ENCODE measurements at regions not wholly inside any gene's neighbourhood (a gene's known extent, or its start where the extent isn't known, plus 50 kb on each side); places are given as distances from the start of the nearest gene placed in this dataset.

GRCh38 chr13:85729296-85729695, 69.9 kb downstream of the SLITRK6 start:
- peak in 2 of 3 donors; percentile 24 to 31 for DNase-seq
- no peaks in the 10 kb centered on the region for H3K27me3 ChIP-seq (ENCODE audit: control insufficient read depth in 3 of 3, insufficient read depth in 3 of 3, low read length in 2 of 3)
- H3K9ac ChIP-seq (ENCODE audit: insufficient read depth in 1 of 2, low read length in 2 of 2), result no peak overlapping the region
- H3K27ac ChIP-seq (ENCODE audit: low read depth in 1 of 2, low read length in 1 of 2), result no peak overlapping the region
- H3K9me3 ChIP-seq (ENCODE audit: control insufficient read depth in 4 of 4, insufficient read depth in 3 of 4, low read length in 3 of 4), result no peaks in the 10 kb centered on the region
- H3K4me3 ChIP-seq, result no peak overlapping the region
- TF ChIP-seq, protein P1, sequence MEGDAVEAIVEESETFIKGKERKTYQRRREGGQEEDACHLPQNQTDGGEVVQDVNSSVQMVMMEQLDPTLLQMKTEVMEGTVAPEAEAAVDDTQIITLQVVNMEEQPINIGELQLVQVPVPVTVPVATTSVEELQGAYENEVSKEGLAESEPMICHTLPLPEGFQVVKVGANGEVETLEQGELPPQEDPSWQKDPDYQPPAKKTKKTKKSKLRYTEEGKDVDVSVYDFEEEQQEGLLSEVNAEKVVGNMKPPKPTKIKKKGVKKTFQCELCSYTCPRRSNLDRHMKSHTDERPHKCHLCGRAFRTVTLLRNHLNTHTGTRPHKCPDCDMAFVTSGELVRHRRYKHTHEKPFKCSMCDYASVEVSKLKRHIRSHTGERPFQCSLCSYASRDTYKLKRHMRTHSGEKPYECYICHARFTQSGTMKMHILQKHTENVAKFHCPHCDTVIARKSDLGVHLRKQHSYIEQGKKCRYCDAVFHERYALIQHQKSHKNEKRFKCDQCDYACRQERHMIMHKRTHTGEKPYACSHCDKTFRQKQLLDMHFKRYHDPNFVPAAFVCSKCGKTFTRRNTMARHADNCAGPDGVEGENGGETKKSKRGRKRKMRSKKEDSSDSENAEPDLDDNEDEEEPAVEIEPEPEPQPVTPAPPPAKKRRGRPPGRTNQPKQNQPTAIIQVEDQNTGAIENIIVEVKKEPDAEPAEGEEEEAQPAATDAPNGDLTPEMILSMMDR (IDR thresholded peaks at IDR 0.05; ENCODE audit: control extremely low read depth, extremely low read depth), result no peak
- H3K4me1 ChIP-seq (ENCODE audit: control insufficient read depth in 5 of 5, insufficient read depth in 5 of 5, low read length in 5 of 5), result peaks cover 0 to 14% (median 3%) of the 10 kb centered on the region in 5 donors
- no peaks in the 10 kb centered on the region for H3K36me3 ChIP-seq (ENCODE audit: control insufficient read depth in 4 of 4, insufficient read depth in 4 of 4, low read length in 4 of 4)
- no peak for ATAC-seq (ENCODE audit: insufficient read depth, low FRiP score)

GRCh38 chr13:85728811-85729210, 70.4 kb downstream of the SLITRK6 start:
- no peak for ATAC-seq (ENCODE audit: insufficient read depth, low FRiP score)

DNA sequence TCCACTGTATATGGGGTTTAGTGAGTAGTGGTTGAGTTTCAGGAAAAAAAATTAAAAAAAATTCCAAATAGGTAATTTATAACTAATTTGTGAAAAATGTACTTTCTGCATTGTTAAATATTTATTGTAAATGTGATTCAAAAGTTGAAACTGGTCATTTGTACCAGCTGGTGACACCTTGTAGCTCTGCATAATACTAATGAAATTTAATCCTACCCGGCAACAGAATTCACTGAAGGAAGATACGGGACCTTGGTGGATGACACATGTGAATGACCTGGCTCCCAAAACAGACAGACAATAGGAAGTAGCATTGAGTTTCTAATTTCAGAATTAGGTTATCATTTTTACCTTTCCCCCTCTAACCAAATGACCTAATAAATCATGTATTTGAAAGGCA, 73.8 kb downstream of the SLITRK6 start:
- DNase-seq (no peak), ATAC-seq (ENCODE audit: insufficient read depth, low FRiP score) (no peak)
- Histone ChIP-seq H3K9ac (ENCODE audit: insufficient read depth in 1 of 2, low read length in 2 of 2) (no peak overlapping the region), H3K4me3 (no peak overlapping the region), H3K27me3 (ENCODE audit: control insufficient read depth in 3 of 3, insufficient read depth in 3 of 3, low read length in 2 of 3) (no peaks in the 10 kb centered on the region), H3K9me3 (ENCODE audit: control insufficient read depth in 4 of 4, insufficient read depth in 3 of 4, low read length in 3 of 4) (no peaks in the 10 kb centered on the region), H3K36me3 (ENCODE audit: control insufficient read depth in 4 of 4, insufficient read depth in 4 of 4, low read length in 4 of 4) (no peaks in the 10 kb centered on the region), H3K27ac (ENCODE audit: low read depth in 1 of 2, low read length in 1 of 2) (no peak overlapping the region), H3K4me1 (ENCODE audit: control insufficient read depth in 5 of 5, insufficient read depth in 5 of 5, low read length in 5 of 5) (peaks cover 0 to 24% (median 3%) of the 10 kb centered on the region in 5 donors)
- 87 to 92% methylated on average over 2 of the region's 2 CpGs for WGBS, 2 donors
- TF ChIP-seq, protein P1 (IDR thresholded peaks at IDR 0.05; ENCODE audit: control extremely low read depth, extremely low read depth), result no peak

More at GRCh38 chr13:85728811-85729210, 70.4 kb downstream of the SLITRK6 start:
- Histone ChIP-seq H3K9ac (ENCODE audit: insufficient read depth in 1 of 2, low read length in 2 of 2) (no peak overlapping the region), H3K27me3 (ENCODE audit: control insufficient read depth in 3 of 3, insufficient read depth in 3 of 3, low read length in 2 of 3) (no peaks in the 10 kb centered on the region), H3K9me3 (ENCODE audit: control insufficient read depth in 4 of 4, insufficient read depth in 3 of 4, low read length in 3 of 4) (no peaks in the 10 kb centered on the region), H3K4me1 (ENCODE audit: control insufficient read depth in 5 of 5, insufficient read depth in 5 of 5, low read length in 5 of 5) (peaks cover 0 to 15% (median 3%) of the 10 kb centered on the region in 5 donors), H3K27ac (ENCODE audit: low read depth in 1 of 2, low read length in 1 of 2) (no peak overlapping the region), H3K4me3 (no peak overlapping the region), H3K36me3 (ENCODE audit: control insufficient read depth in 4 of 4, insufficient read depth in 4 of 4, low read length in 4 of 4) (no peaks in the 10 kb centered on the region)
- TF ChIP-seq, protein P1 (IDR thresholded peaks at IDR 0.05; ENCODE audit: control extremely low read depth, extremely low read depth), result no peak
- no peak for DNase-seq

Measured in lung (tissue), 11 donors.